ENCODE measurements at regions not wholly inside any gene's neighbourhood (a gene's known extent, or its start where the extent isn't known, plus 50 kb on each side); places are given as distances from the start of the nearest gene placed in this dataset.

DNA sequence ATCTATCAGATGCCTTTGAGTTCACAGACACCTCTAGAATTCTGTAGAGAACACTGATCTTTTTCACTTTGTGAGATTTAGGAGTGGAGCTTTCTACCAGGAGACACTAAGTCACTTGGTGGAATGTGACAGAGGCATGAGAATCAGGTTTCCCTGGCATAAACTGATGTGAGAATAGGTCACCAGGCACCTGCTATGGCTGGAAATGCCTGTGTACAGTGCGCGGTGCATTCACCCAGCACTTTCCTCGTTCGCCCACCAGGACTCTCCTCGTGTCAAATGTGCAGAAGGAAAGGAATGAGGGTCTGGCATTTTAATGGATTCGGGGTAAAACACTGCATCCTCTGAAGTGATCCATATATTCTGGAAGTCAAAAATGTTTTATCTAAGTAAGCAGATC lies 281.8 kb upstream of the TUT7 start:
- WGBS, 5 donors, result 85 to 94% (median 90%) methylated on average over 6 of the region's 6 CpGs
- H3K27me3 ChIP-seq (replicated peaks in 1 of 7), result peaks cover 0 to 35% (median 0%) of the 10 kb centered on the region in 7 donors

DNA sequence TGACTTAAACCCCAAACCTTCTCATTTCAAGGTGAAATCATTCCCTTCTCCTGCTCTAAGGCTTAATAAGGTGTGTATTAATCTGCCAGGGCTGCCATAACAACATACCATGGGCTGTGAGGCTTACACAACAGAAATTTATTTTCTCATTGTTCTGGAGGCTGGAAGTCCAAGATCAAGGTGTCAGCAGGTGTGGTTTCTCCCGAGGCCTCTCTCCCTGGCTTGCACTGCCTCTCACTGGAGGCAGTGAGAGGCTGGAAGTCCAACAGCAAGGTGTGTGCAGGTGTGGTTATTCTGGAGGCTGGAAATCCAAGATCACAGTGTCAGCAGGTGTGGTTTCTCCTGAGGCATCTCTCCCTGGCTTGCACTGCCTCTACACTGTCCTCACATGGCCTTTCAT lies 280.3 kb upstream of the TUT7 start:
- DNase-seq, result no peak
- no peaks in the 10 kb centered on the region for H3K36me3 ChIP-seq
- H3K4me1 ChIP-seq, result no peaks in the 10 kb centered on the region
- H3K4me3 ChIP-seq, result no peak overlapping the region
- no peak overlapping the region for H3K27ac ChIP-seq
- peaks cover 0 to 5% (median 0%) of the 10 kb centered on the region in 8 donors for H3K9me3 ChIP-seq
- 60 to 79% (median 77%) methylated on average over 1 of the region's 1 CpG for WGBS, 5 donors
- intact Hi-C loops (cut with DNase I; ENCODE audit: low total_unique reads), result no loop called here
- TF ChIP-seq, protein P1, sequence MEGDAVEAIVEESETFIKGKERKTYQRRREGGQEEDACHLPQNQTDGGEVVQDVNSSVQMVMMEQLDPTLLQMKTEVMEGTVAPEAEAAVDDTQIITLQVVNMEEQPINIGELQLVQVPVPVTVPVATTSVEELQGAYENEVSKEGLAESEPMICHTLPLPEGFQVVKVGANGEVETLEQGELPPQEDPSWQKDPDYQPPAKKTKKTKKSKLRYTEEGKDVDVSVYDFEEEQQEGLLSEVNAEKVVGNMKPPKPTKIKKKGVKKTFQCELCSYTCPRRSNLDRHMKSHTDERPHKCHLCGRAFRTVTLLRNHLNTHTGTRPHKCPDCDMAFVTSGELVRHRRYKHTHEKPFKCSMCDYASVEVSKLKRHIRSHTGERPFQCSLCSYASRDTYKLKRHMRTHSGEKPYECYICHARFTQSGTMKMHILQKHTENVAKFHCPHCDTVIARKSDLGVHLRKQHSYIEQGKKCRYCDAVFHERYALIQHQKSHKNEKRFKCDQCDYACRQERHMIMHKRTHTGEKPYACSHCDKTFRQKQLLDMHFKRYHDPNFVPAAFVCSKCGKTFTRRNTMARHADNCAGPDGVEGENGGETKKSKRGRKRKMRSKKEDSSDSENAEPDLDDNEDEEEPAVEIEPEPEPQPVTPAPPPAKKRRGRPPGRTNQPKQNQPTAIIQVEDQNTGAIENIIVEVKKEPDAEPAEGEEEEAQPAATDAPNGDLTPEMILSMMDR (IDR thresholded peaks at IDR 0.05 in 8 of 11, conservative IDR thresholded peaks at IDR 0.05 in 3 of 11), result no peak
- TF ChIP-seq POLR2AphosphoS5 (IDR thresholded peaks at IDR 0.05) (no peak), POLR2A (IDR thresholded peaks at IDR 0.05) (no peak)
- peaks cover 0 to 35% (median 0%) of the 10 kb centered on the region in 7 donors for H3K27me3 ChIP-seq (replicated peaks in 1 of 7)

More for the DNA sequence above, 281.8 kb upstream of the TUT7 start:
- peaks cover 0 to 5% (median 0%) of the 10 kb centered on the region in 8 donors for H3K9me3 ChIP-seq
- no peak overlapping the region for H3K4me3 ChIP-seq
- H3K36me3 ChIP-seq, result no peaks in the 10 kb centered on the region
- H3K27ac ChIP-seq, result no peak overlapping the region
- intact Hi-C loops (cut with DNase I; ENCODE audit: low total_unique reads), result no loop called here
- TF ChIP-seq POLR2AphosphoS5 (IDR thresholded peaks at IDR 0.05) (no peak), POLR2A (IDR thresholded peaks at IDR 0.05) (no peak)
- TF ChIP-seq, protein P1 (IDR thresholded peaks at IDR 0.05 in 8 of 11, conservative IDR thresholded peaks at IDR 0.05 in 3 of 11), result no peak
- no peak for DNase-seq
- no peaks in the 10 kb centered on the region for H3K4me1 ChIP-seq

- no peak for DNase-seq
- Histone ChIP-seq H3K27me3 (replicated peaks in 1 of 7) (peaks cover 0 to 35% (median 0%) of the 10 kb centered on the region in 7 donors), H3K36me3 (no peaks in the 10 kb centered on the region), H3K4me1 (no peaks in the 10 kb centered on the region), H3K27ac (no peak overlapping the region), H3K9me3 (peaks cover 0 to 5% (median 0%) of the 10 kb centered on the region in 8 donors), H3K4me3 (no peak overlapping the region)
- WGBS, 5 donors, result 71 to 89% (median 80%) methylated on average over 3 of the region's 3 CpGs
- intact Hi-C loops (cut with DNase I; ENCODE audit: low total_unique reads), result no loop called here
- TF ChIP-seq POLR2A (IDR thresholded peaks at IDR 0.05), result no peak
- TF ChIP-seq, protein P1 (IDR thresholded peaks at IDR 0.05 in 8 of 11, conservative IDR thresholded peaks at IDR 0.05 in 3 of 11), result no peak
- TF ChIP-seq POLR2AphosphoS5 (IDR thresholded peaks at IDR 0.05), result no peak
These were observed 279.7 kb upstream of the TUT7 start for GRCh38 chr9:86633945-86634344.

DNA sequence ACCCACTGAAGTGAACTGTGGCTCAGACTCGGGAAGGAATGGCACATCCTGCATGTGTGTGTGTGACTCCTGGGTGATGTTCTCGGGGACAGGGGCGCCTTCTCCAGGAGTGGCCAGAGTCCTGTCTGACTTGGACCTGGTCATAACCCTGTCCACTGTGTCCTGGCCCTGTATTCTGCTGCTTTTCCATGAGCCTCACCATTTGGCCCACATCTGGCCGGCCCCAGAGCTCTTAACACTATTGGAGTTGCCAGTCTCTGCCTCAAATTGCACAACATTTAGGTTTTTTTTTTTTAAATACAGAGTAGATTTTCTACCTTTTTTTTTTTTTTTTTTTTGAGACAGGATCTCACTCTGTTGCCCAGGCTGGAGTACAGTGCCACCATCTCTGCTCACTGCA lies 278.3 kb upstream of the TUT7 start:
- intact Hi-C loops (cut with DNase I; ENCODE audit: low total_unique reads), result no loop called here
- Histone ChIP-seq H3K27ac (no peak overlapping the region), H3K36me3 (no peaks in the 10 kb centered on the region), H3K4me3 (no peak overlapping the region), H3K9me3 (peaks cover 0 to 5% (median 0%) of the 10 kb centered on the region in 8 donors), H3K4me1 (no peaks in the 10 kb centered on the region), H3K27me3 (replicated peaks in 1 of 7) (peaks cover 0 to 33% (median 0%) of the 10 kb centered on the region in 7 donors)
- no peak for TF ChIP-seq POLR2AphosphoS5 (IDR thresholded peaks at IDR 0.05)
- TF ChIP-seq POLR2A (IDR thresholded peaks at IDR 0.05), result no peak
- TF ChIP-seq, protein P1 (IDR thresholded peaks at IDR 0.05 in 8 of 11, conservative IDR thresholded peaks at IDR 0.05 in 3 of 11), result no peak
- 80 to 98% (median 92%) methylated on average over 4 of the region's 4 CpGs for WGBS, 5 donors
- no peak for DNase-seq

All from spleen (tissue), 11 donors.